ENCODE measurements at regions not wholly inside any gene's neighbourhood (a gene's known extent, or its start where the extent isn't known, plus 50 kb on each side); places are given as distances from the start of the nearest gene placed in this dataset.

DNA sequence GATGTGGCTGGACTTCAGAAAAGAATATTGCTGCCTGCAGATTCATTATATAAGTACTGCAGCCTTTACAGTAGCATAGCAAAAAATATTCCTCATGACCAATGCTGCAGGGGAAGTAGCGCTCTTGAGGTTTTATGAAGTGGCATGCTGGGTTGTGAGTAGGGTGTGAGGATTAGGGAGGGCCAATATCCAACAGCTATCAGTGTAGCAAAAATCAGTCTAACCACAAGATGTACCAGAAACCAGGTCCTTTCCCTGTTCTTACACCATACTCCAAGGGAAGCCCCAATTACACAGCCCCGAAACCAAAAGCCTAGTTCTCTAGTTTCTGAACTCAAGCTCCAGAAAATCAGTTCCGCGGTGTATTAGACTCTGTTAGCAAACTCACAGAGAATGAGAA is 1082.2 kb upstream of the DDX18 start:
- TF ChIP-seq, protein P1, sequence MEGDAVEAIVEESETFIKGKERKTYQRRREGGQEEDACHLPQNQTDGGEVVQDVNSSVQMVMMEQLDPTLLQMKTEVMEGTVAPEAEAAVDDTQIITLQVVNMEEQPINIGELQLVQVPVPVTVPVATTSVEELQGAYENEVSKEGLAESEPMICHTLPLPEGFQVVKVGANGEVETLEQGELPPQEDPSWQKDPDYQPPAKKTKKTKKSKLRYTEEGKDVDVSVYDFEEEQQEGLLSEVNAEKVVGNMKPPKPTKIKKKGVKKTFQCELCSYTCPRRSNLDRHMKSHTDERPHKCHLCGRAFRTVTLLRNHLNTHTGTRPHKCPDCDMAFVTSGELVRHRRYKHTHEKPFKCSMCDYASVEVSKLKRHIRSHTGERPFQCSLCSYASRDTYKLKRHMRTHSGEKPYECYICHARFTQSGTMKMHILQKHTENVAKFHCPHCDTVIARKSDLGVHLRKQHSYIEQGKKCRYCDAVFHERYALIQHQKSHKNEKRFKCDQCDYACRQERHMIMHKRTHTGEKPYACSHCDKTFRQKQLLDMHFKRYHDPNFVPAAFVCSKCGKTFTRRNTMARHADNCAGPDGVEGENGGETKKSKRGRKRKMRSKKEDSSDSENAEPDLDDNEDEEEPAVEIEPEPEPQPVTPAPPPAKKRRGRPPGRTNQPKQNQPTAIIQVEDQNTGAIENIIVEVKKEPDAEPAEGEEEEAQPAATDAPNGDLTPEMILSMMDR (conservative IDR thresholded peaks at IDR 0.05; ENCODE audit: low read depth in 2 of 2) = no peak
- TF ChIP-seq POLR2AphosphoS5 (IDR thresholded peaks at IDR 0.05; ENCODE audit: low read depth) (no peak), EZH2phosphoT487 (IDR thresholded peaks at IDR 0.05; ENCODE audit: unreplicated experiment) (no peak), EZH2 (IDR thresholded peaks at IDR 0.05; ENCODE audit: low read depth, unreplicated experiment) (no peak), JUNB (IDR thresholded peaks at IDR 0.05; ENCODE audit: unreplicated experiment) (no peak), NANOG (IDR thresholded peaks at IDR 0.05; ENCODE audit: borderline replicate concordance) (no peak), ZNF114 (CRISPR knock-in tag; IDR thresholded peaks at IDR 0.05) (no peak), ZNF331 (CRISPR knock-in tag; IDR thresholded peaks at IDR 0.05; ENCODE audit: low read depth) (no peak)
- TF ChIP-seq, protein P2, sequence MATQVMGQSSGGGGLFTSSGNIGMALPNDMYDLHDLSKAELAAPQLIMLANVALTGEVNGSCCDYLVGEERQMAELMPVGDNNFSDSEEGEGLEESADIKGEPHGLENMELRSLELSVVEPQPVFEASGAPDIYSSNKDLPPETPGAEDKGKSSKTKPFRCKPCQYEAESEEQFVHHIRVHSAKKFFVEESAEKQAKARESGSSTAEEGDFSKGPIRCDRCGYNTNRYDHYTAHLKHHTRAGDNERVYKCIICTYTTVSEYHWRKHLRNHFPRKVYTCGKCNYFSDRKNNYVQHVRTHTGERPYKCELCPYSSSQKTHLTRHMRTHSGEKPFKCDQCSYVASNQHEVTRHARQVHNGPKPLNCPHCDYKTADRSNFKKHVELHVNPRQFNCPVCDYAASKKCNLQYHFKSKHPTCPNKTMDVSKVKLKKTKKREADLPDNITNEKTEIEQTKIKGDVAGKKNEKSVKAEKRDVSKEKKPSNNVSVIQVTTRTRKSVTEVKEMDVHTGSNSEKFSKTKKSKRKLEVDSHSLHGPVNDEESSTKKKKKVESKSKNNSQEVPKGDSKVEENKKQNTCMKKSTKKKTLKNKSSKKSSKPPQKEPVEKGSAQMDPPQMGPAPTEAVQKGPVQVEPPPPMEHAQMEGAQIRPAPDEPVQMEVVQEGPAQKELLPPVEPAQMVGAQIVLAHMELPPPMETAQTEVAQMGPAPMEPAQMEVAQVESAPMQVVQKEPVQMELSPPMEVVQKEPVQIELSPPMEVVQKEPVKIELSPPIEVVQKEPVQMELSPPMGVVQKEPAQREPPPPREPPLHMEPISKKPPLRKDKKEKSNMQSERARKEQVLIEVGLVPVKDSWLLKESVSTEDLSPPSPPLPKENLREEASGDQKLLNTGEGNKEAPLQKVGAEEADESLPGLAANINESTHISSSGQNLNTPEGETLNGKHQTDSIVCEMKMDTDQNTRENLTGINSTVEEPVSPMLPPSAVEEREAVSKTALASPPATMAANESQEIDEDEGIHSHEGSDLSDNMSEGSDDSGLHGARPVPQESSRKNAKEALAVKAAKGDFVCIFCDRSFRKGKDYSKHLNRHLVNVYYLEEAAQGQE (IDR thresholded peaks at IDR 0.05; ENCODE audit: unreplicated experiment) = no peak
- TF ChIP-seq, protein P3, sequence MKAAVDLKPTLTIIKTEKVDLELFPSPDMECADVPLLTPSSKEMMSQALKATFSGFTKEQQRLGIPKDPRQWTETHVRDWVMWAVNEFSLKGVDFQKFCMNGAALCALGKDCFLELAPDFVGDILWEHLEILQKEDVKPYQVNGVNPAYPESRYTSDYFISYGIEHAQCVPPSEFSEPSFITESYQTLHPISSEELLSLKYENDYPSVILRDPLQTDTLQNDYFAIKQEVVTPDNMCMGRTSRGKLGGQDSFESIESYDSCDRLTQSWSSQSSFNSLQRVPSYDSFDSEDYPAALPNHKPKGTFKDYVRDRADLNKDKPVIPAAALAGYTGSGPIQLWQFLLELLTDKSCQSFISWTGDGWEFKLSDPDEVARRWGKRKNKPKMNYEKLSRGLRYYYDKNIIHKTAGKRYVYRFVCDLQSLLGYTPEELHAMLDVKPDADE (IDR thresholded peaks at IDR 0.05) = no peak
